HG03045 (cell line): ENCODE measurements at regions not wholly inside any gene's neighbourhood (a gene's known extent, or its start where the extent isn't known, plus 50 kb on each side); places are given as distances from the start of the nearest gene placed in this dataset.
A peak's percentile ranks its signal among the peaks of the same experiment; 100 is the strongest.

Experiments used
- ATAC-seq: cut with Tn5 transposase; IDR thresholded peaks from one replicate; pipeline ENCODE4 v1.9.1; 2021; ENCODE audit warnings: mild to moderate bottlenecking, moderate library complexity; ENCODE audit not compliant: unreplicated experiment

- no peak for ATAC-seq
These were observed 396.5 kb downstream of the PRDM5 start for GRCh38 chr4:120526033-120526432.

DNA sequence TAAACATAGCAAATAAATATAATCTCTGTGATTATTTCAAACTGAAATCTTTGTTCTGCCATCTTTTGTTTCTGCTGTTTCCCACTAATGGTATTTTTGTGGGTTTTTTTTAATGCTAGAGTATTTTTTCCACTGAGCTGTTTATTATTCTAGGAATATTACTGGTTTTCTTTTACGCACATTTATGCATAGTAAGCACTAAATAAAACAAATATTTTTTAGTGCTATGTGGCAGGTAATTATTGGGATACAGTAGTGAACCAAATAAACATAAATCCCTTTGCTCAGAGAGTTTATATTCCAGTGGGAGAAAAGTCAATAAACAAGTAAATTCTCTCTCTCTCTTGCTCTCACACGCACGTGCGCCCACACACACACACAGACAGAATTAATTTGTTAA, 397.4 kb downstream of the PRDM5 start:
- ATAC-seq: no peak

- ATAC-seq: no peak
These were observed 398.3 kb downstream of the PRDM5 start for GRCh38 chr4:120524237-120524636.

GRCh38 chr4:120520761-120521160, 401.8 kb downstream of the PRDM5 start:
- ATAC-seq: no peak

GRCh38 chr4:120517966-120518365, 404.6 kb downstream of the PRDM5 start:
- ATAC-seq: no peak

DNA sequence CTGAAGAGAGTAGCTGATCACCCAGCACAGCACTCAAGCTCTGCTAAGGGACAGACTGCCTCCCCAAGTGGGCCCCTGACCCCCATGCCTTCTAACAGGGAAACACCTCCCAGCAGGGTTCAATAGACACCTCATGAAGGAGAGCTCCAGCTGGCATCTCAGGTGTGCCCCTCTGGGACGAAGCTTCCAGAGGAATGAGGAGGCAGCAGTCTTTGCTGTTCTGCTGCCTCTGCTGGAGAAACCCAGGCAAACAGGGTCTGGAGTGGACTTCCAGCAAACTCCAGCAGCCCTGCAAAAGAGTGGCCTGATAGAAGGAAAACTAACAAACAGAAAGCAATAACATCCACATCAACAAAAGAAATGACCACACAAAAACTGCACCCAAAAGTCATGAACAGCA, 412.8 kb downstream of the PRDM5 start:
- no peak for ATAC-seq

GRCh38 chr4:120509222-120509621, 413.3 kb downstream of the PRDM5 start:
- no peak for ATAC-seq

DNA sequence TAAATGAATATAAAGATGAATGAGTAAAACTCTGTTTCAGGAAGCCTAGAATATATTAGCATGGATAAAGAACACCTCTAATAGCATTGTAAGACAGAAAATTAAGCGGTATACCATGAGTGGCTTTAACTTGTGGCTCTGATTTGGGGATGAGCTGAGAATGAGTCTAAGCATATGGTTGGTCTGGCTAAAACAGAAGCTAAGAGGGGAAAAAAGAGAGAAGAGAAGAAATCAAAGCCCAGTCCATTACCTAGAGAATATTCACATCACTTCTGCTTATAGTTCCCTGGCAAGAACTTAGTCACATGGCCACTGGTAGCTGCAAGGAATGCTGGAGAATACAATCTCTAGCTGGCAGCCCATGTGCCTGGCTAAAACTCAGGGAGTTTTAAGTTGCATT, 414.5 kb downstream of the PRDM5 start:
- ATAC-seq: no peak

GRCh38 chr4:120506536-120506935, 416.0 kb downstream of the PRDM5 start:
- ATAC-seq: no peak

GRCh38 chr4:120498678-120499077, 423.8 kb downstream of the PRDM5 start:
- ATAC-seq: no peak

DNA sequence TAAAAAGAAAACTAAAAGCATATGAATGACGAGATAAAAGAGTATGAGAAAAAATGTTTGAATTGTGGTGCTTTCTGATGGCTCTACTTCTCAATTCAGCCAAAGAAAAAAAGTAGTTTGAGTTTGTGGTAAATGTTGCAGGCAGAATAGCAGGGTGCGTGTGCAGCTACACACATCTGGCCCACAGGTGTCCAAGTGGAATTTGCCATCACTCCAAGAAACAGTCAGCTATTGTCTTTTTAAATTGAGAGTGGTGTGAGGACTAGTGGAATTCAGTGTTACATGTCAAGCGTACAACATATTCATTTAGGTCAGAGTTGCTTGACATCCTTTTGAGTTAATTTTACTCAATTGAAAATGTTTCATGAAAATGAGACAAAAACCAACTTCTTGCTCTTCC, 424.8 kb upstream of the MAD2L1 start:
- no peak for ATAC-seq

DNA sequence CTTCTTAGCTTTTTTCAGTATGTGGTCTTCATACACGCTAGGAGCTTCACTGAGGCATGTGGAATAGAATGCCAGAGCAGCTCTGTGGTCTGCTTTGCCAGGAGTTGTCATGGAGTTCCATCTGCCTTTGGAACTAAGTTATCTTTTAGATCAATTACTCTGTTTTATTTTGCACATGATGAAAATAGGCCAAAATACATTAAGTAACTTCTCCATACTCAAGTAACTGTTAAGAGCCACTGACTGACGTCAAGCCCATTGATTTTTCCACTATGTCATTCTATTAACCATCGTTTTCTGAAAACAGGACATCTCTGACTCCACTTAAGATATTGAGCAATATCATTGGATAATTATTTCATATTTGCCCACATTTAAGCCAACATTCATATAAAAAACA, 415.1 kb upstream of the MAD2L1 start:
- no peak for ATAC-seq

DNA sequence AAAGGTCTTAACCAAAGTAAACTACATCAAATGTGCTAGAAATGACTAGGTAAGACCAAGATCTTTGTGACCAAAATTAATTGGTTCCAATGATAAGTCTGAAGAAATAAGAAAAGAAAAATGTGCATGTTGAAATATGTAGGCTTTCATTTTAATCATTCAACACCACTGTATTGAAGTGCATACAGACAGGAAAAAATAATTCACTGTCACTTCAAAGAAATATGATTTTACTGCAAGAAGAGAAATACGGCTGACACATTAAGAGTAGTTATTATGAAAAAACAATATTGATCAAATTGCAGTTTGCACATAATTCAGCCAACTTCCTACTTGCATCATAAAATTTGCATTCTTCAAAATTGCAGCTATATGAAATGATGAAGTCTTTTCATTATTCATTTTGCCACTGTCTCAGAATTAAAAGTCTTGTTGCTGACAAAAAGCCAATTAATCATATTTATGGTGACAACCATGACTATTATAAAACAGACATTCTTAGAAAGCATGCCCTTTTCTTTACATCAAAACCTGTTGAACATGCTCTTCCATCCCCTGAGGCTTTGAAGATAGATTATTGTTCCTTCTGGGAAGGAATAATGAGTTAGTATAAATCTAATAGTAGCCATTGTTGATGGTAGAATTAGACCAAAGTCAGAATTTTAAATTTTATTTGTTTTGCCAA, 405.9 kb upstream of the MAD2L1 start:
- no peak for ATAC-seq

DNA sequence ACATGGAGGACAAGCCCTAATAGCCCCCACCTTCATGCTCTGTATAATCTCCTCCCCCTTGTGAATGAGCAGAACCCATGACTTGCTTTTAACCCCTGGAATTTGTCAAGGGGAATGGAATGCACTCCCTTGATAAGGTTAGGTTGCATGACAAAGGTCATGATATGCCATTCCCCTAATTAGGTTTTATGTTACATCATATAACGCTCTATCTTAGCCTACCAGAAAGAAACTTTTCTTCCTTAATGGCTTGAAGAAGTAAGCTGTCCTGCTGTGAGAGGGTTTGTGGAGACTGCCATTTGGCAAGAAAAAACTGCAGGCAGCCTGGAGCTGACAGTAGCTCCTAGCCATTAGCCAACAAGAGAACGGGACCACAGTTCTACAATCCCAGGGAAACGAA, 399.8 kb upstream of the MAD2L1 start:
- no peak for ATAC-seq

DNA sequence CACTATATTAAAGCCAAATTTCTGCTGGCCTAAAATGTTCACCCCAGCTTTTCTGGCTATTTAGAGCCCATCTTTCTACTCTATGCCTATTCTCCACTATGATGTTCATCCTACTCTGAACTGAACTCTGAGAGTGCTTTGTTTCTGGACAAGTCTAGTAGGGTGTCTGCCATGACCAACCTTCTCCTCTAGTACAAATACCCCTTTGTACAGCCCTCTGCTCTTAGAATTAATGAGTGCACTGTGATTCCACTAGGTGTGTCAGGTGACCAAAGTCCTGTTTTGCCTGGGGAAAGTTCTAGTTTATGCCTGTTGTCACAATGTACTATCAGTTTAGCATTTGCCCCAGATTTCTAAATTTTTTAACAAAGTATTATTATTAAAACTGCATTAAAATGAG, 388.1 kb upstream of the MAD2L1 start:
- no peak for ATAC-seq

DNA sequence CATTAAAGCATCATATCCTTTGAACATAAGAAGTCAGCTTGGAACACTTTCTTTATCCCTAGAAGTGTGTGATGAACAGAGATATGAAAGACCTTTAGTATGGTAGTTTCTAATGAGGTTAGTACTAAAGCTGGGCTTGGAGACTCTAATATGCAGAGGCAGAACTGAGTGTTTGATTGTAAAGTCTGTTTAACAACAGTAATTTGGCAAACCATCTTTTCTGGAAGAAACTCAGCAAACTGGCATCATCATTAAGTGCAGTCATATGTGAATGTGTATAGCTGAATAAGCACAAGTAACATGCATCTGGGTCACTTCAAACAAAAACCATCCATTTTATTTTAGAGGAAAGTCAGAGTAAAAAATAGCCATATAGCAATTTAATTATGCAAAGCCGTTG, 385.9 kb upstream of the MAD2L1 start:
- ATAC-seq: no peak

- ATAC-seq: no peak
These were observed 385.4 kb upstream of the MAD2L1 start for GRCh38 chr4:120452001-120452400.

DNA sequence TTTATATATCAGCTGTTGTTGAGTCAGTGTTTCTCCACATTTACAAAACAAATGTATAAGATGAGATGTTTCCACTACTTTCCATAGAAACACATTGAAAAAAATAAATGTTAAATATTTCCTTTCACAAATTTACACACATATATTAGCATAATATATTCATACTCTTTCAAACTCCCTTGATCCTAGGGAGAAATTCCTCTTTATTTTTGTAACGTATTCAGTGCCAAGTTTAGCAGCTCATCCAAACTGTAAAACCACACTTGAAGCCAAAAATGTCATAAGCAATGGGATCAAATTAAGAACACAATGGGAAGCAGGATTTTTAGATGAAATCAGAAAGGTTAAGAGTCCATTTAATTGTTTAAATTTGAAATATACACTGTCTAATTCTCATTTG, 381.1 kb upstream of the MAD2L1 start:
- no peak for ATAC-seq

DNA sequence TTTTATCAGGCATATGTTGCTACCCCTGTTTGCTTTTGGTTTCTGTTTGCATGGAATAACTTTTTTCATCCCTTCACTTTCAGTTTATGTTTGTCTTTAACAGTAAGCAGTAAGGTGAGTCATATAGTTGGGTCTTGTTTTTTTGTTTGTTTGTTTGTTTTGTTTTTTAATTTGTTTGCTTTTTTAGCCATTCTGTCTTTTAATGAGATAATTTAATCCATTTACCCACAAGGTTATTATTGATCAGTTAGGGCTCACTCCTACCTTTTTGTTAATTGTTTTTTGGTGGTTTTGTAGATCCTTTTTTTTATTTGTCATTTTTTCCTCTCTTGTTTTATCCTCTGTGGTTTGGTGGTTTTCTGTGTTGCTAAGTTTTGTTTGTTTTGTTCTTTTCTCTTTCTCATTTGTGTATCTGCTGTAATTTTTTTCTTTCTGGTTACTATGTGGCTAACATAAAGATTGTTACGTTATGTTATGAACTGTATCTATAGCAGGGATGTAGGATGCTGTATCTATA, 379.5 kb upstream of the MAD2L1 start:
- peak; percentile 91 for ATAC-seq

DNA sequence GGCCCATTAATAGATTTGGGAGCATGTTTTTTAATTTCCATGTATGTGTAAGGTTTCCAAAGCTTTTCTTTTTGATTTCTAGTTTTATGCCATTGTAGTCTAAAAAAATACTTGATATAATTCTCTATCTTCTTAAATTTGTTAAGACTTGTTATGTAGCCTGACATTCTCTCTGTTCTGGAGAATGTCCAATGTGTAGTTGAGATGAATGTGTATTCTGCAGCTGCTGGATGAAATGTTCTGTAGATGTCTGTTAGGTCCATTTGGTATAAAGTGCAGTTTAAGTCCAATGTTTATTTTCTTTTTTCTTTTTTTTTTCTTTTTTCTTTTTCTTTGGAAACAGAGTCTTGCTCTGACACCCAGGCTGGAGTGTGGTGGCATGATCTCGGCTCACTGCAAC, 378.5 kb upstream of the MAD2L1 start:
- no peak for ATAC-seq

DNA sequence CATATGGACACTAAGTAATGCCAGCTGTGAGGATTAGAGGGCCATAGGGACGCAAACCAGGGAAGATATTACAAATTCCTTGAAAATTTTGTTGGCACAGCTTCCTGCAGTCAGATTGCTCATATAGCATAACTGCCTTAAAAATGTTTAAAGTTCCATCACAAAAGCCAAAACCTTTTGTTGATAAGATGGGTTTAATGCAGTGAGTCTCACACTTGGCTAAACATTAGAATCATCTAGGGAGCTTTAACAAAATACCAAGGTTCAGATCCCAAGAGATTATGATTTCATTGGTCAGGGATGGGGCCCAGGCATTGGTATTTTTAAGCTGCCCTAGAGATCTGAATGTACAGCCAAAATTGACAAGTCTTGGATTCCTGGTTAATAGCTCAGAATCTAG, 376.5 kb upstream of the MAD2L1 start:
- ATAC-seq: no peak

DNA sequence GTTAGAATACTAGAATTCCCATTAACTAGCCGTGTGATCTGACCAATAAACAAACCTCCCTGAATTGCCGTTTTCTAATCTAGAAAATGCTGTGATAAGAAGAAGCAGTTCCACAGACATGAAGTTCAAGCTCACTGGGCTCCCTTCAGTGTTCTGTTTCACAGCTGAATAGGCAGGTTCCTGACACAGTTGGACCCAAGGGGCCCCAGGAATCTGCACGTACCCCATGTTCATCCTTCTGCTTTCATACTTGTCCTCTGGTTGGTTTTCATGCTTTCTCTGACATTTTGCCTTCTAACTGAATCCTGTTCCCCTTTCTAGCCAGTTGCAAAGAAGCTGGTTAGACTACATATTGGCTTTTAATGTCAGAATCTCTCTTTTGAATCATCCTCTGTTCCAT, 374.1 kb upstream of the MAD2L1 start:
- no peak for ATAC-seq

- no peak for ATAC-seq
These were observed 368.5 kb upstream of the MAD2L1 start for GRCh38 chr4:120435179-120435578.
